DOHH2 (cell line): ENCODE measurements at regions not wholly inside any gene's neighbourhood (a gene's known extent, or its start where the extent isn't known, plus 50 kb on each side); places are given as distances from the start of the nearest gene placed in this dataset.

Experiments used
- EZH2phosphoT487 ChIP-seq: fragments of 200-600 bp; sonication (generic); IDR thresholded peaks from 2 replicates; pipeline ENCODE4 v1.6.1; 2017; ENCODE audit warnings: borderline replicate concordance, mild to moderate bottlenecking, antibody characterized with exemption, low read length, moderate library complexity, mixed read lengths
- TF ChIP-seq, protein P1 (sequence below): fragments of 200-600 bp; sonication (generic); IDR thresholded peaks from one replicate; pipeline ENCODE4 v1.5.1; 2014; ENCODE audit warnings: antibody characterized with exemption, mild to moderate bottlenecking, low read depth, low read length; ENCODE audit not compliant: poor library complexity, severe bottlenecking

DNA sequence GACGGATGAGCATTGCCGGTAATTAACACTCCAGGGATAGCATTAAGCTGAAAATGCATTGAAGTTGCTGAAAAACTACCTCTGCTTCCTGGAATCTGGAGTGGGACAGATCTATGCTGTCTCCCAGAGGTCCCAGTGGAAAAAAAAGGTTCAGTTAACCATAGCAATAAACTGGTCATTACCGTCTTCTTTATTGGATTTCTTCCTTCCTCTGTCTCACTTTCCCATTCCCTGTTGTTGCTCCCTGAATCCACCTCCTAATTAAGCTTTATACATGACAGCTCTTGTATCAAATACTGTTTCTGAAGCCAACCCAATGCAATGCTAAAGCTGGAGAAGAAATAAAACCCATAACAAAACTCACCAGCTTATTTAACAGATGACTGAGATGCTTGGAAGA is 1805.9 kb downstream of the NCAM2 start:
- TF ChIP-seq, protein P1, sequence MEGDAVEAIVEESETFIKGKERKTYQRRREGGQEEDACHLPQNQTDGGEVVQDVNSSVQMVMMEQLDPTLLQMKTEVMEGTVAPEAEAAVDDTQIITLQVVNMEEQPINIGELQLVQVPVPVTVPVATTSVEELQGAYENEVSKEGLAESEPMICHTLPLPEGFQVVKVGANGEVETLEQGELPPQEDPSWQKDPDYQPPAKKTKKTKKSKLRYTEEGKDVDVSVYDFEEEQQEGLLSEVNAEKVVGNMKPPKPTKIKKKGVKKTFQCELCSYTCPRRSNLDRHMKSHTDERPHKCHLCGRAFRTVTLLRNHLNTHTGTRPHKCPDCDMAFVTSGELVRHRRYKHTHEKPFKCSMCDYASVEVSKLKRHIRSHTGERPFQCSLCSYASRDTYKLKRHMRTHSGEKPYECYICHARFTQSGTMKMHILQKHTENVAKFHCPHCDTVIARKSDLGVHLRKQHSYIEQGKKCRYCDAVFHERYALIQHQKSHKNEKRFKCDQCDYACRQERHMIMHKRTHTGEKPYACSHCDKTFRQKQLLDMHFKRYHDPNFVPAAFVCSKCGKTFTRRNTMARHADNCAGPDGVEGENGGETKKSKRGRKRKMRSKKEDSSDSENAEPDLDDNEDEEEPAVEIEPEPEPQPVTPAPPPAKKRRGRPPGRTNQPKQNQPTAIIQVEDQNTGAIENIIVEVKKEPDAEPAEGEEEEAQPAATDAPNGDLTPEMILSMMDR = no peak
- no peak for TF ChIP-seq EZH2phosphoT487
